Gastroesophageal sphincter (tissue), 4 donors: ENCODE measurements at regions not wholly inside any gene's neighbourhood (a gene's known extent, or its start where the extent isn't known, plus 50 kb on each side); places are given as distances from the start of the nearest gene placed in this dataset.

ENCODE experiments used
- ATAC-seq: fragments of 150-250 bp; one replicate; pipeline ENCODE4 v1.9.1; 2016; ENCODE audit warnings: mild to moderate bottlenecking, moderate library complexity
- H3K27ac ChIP-seq, 4 donors: fragments of 200-600 bp; sonication (generic) in 3 of 4; 1 replicate in 3 of 4; 2 replicates in 1 of 4; pipeline ENCODE4 v1.5.1; 2016 to 2019
- H3K27me3 ChIP-seq: fragments of 200-600 bp; sonication (generic); one replicate; pipeline ENCODE4 v1.5.1; 2019
- H3K36me3 ChIP-seq, 2 donors: fragments of 200-600 bp; sonication (generic); one replicate each; pipeline ENCODE4 v1.5.1; 2019; ENCODE audit warnings: control low read depth in 1 of 2
- H3K4me1 ChIP-seq, 3 donors: fragments of 200-600 bp; sonication (generic); 1 replicate in 2 of 3; 2 replicates in 1 of 3; pipeline ENCODE4 v1.5.1; 2016 to 2019; ENCODE audit warnings: control low read depth in 2 of 3
- H3K4me3 ChIP-seq, 2 donors: fragments of 200-600 bp; sonication (generic); one replicate each; pipeline ENCODE4 v1.5.1; 2019; ENCODE audit warnings: mild to moderate bottlenecking in 1 of 2, moderate library complexity in 1 of 2
- H3K9me3 ChIP-seq, 3 donors: fragments of 200-600 bp; sonication (generic); one replicate each; pipeline ENCODE4 v1.5.1; 2017 to 2019; ENCODE audit warnings: control low read depth in 2 of 3
- CTCF ChIP-seq, 4 experiments: fragments of 200-600 bp in 2 of 4; fragments of 450-650 bp in 2 of 4; sonication (generic) in 1 of 4; IDR thresholded peaks; one replicate each; pipeline ENCODE4 v1.5.1; 2017 to 2019; ENCODE audit warnings: antibody characterized with exemption in 4 of 4, mild to moderate bottlenecking in 2 of 4, moderate library complexity in 2 of 4
- EP300 ChIP-seq: sonication (generic); formaldehyde crosslinking; IDR thresholded peaks from one replicate; pipeline ENCODE4 v1.6.1; 2017; ENCODE audit warnings: antibody characterized with exemption, mild to moderate bottlenecking
- POLR2A ChIP-seq, 2 donors: fragments of 450-650 bp; IDR thresholded peaks; one replicate each; pipeline ENCODE4 v1.6.1; 2017; ENCODE audit warnings: antibody characterized with exemption in 2 of 2, mild to moderate bottlenecking in 2 of 2, moderate library complexity in 1 of 2
- POLR2AphosphoS5 ChIP-seq: sonication (generic); formaldehyde crosslinking; IDR thresholded peaks from one replicate; pipeline ENCODE4 v1.6.1; 2017; ENCODE audit warnings: antibody characterized with exemption
- WGBS, 2 donors: methylation state at CpG; one replicate each; pipeline ENCODE4 v1.1.5; 2018; ENCODE audit warnings: low coverage in 1 of 2; 5-methylcytosine and 5-hydroxymethylcytosine counted together

GRCh38 chr13:107457686-107458085 is 757.6 kb downstream of the LIG4 start:
- H3K4me1 ChIP-seq, result no peaks in the 10 kb centered on the region
- no peak overlapping the region for H3K4me3 ChIP-seq
- no peak overlapping the region for H3K27ac ChIP-seq
- no peaks in the 10 kb centered on the region for H3K27me3 ChIP-seq
- no peak for ATAC-seq
- no peaks in the 10 kb centered on the region for H3K36me3 ChIP-seq
- WGBS, 2 donors, result 31 to 42% methylated on average over 2 of the region's 2 CpGs
- H3K9me3 ChIP-seq, result peaks cover 0 to 18% (median 0%) of the 10 kb centered on the region in 3 donors
- TF ChIP-seq EP300, result no peak
- TF ChIP-seq POLR2AphosphoS5, result no peak
- TF ChIP-seq POLR2A (IDR thresholded peaks at IDR 0.05), result no peak
- TF ChIP-seq CTCF (IDR thresholded peaks at IDR 0.05), result no peak

- 14 to 44% methylated on average over 2 of the region's 2 CpGs for WGBS, 2 donors
- Histone ChIP-seq H3K4me3 (no peak overlapping the region), H3K27ac (no peak overlapping the region), H3K9me3 (peaks cover 0 to 18% (median 0%) of the 10 kb centered on the region in 3 donors), H3K27me3 (no peaks in the 10 kb centered on the region), H3K36me3 (no peaks in the 10 kb centered on the region), H3K4me1 (no peaks in the 10 kb centered on the region)
- ATAC-seq, result no peak
- TF ChIP-seq CTCF (IDR thresholded peaks at IDR 0.05) (no peak), POLR2AphosphoS5 (no peak), EP300 (no peak), POLR2A (IDR thresholded peaks at IDR 0.05) (no peak)
These were observed 758.9 kb downstream of the LIG4 start for GRCh38 chr13:107456431-107456830.

- TF ChIP-seq POLR2A (IDR thresholded peaks at IDR 0.05) (no peak), CTCF (IDR thresholded peaks at IDR 0.05) (no peak), POLR2AphosphoS5 (no peak), EP300 (no peak)
- WGBS, 2 donors, result 86 to 92% methylated on average over 2 of the region's 2 CpGs
These were observed 762.5 kb downstream of the LIG4 start for GRCh38 chr13:107452833-107453232.

GRCh38 chr13:107450931-107451330 is 764.4 kb downstream of the LIG4 start:
- H3K4me3 ChIP-seq, result no peak overlapping the region
- ATAC-seq, result peak; percentile 63
- H3K36me3 ChIP-seq, result no peaks in the 10 kb centered on the region
- 59 to 73% methylated on average over 8 of the region's 10 CpGs for WGBS, 2 donors
- peaks cover 0 to 18% (median 0%) of the 10 kb centered on the region in 3 donors for H3K9me3 ChIP-seq
- TF ChIP-seq POLR2AphosphoS5 (no peak), EP300 (no peak), POLR2A (IDR thresholded peaks at IDR 0.05) (no peak), CTCF (IDR thresholded peaks at IDR 0.05) (no peak)
- H3K27ac ChIP-seq, result peak overlapping the region in 1 of 4 donors; percentile 43
- no peaks in the 10 kb centered on the region for H3K27me3 ChIP-seq
- no peaks in the 10 kb centered on the region for H3K4me1 ChIP-seq

More at GRCh38 chr13:107452833-107453232, 762.5 kb downstream of the LIG4 start:
- peaks cover 0 to 18% (median 0%) of the 10 kb centered on the region in 3 donors for H3K9me3 ChIP-seq
- H3K4me3 ChIP-seq, result no peak overlapping the region
- no peak for ATAC-seq
- H3K36me3 ChIP-seq, result no peaks in the 10 kb centered on the region
- H3K27me3 ChIP-seq, result no peaks in the 10 kb centered on the region
- no peaks in the 10 kb centered on the region for H3K4me1 ChIP-seq
- H3K27ac ChIP-seq, result no peak overlapping the region

GRCh38 chr13:107450431-107450830 is 764.9 kb downstream of the LIG4 start:
- H3K4me3 ChIP-seq, result no peak overlapping the region
- TF ChIP-seq POLR2AphosphoS5, result no peak
- TF ChIP-seq EP300, result no peak
- no peak for TF ChIP-seq POLR2A (IDR thresholded peaks at IDR 0.05)
- TF ChIP-seq CTCF (IDR thresholded peaks at IDR 0.05), result no peak
- H3K9me3 ChIP-seq, result peaks cover 0 to 18% (median 0%) of the 10 kb centered on the region in 3 donors
- H3K27ac ChIP-seq, result no peak overlapping the region
- H3K36me3 ChIP-seq, result no peaks in the 10 kb centered on the region
- 45 to 55% methylated on average over 6 of the region's 6 CpGs for WGBS, 2 donors
- no peak for ATAC-seq
- no peaks in the 10 kb centered on the region for H3K27me3 ChIP-seq
- no peaks in the 10 kb centered on the region for H3K4me1 ChIP-seq
